Lower lobe of right lung (tissue), 2 donors: ENCODE measurements at regions not wholly inside any gene's neighbourhood (a gene's known extent, or its start where the extent isn't known, plus 50 kb on each side); places are given as distances from the start of the nearest gene placed in this dataset.

Experiments used
- ATAC-seq, 2 donors: fragments of 200-7000 bp; cut with Tn5 transposase; one replicate each; pipeline ENCODE4 v1.9.1; 2020 to 2022; ENCODE audit warnings: mild to moderate bottlenecking in 2 of 2, moderate library complexity in 2 of 2
- DNase-seq: peaks from one replicate; pipeline ENCODE4 v3.0.0-alpha.2; 2020
- H3K27ac ChIP-seq: fragments of 200-600 bp; one replicate; pipeline ENCODE4 v1.8.0; 2022
- H3K27me3 ChIP-seq: fragments of 200-600 bp; one replicate; pipeline ENCODE4 v1.8.0; 2022; ENCODE audit warnings: low read depth
- H3K36me3 ChIP-seq: fragments of 200-600 bp; one replicate; pipeline ENCODE4 v1.8.0; 2022; ENCODE audit warnings: mild to moderate bottlenecking
- H3K4me1 ChIP-seq: fragments of 200-600 bp; one replicate; pipeline ENCODE4 v1.8.0; 2022
- H3K4me3 ChIP-seq: fragments of 200-600 bp; one replicate; pipeline ENCODE4 v1.8.0; 2022; ENCODE audit warnings: mild to moderate bottlenecking
- H3K9me3 ChIP-seq: fragments of 200-600 bp; one replicate; pipeline ENCODE4 v1.8.0; 2022
- intact Hi-C: fragments of 100-400 bp; cut with DNase I; formaldehyde crosslinking; loops from one replicate; pipeline ENCODE4 v1.11.0; 2022
- TF ChIP-seq, protein P1 (sequence below): fragments of 200-600 bp; IDR thresholded peaks from one replicate; pipeline ENCODE4 v1.8.0; 2022; ENCODE audit warnings: antibody characterized with exemption, mild to moderate bottlenecking
- donor health status: DM: no; HTN: yes; CAD: no; lungs with severe emphysema.

DNA sequence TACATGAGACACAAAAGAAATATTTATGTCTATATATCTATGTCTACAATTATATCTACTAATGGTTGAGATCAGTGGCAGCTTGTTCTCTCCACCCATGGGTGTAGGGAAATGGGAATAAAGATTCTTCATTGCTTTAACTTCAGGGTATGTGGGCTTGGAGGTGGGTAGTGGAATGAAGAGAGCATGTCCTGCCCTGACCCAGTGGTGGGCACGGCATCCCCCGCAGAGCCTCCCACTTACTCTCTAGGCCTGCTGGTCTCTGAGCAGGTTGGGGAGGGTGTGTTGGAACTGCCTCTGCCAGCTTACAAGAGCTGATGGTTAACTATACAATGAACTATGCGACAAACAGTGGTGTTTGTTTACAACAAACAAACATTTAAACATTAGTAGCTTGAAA lies 152.5 kb upstream of the SKOR2 start:
- TF ChIP-seq, protein P1, sequence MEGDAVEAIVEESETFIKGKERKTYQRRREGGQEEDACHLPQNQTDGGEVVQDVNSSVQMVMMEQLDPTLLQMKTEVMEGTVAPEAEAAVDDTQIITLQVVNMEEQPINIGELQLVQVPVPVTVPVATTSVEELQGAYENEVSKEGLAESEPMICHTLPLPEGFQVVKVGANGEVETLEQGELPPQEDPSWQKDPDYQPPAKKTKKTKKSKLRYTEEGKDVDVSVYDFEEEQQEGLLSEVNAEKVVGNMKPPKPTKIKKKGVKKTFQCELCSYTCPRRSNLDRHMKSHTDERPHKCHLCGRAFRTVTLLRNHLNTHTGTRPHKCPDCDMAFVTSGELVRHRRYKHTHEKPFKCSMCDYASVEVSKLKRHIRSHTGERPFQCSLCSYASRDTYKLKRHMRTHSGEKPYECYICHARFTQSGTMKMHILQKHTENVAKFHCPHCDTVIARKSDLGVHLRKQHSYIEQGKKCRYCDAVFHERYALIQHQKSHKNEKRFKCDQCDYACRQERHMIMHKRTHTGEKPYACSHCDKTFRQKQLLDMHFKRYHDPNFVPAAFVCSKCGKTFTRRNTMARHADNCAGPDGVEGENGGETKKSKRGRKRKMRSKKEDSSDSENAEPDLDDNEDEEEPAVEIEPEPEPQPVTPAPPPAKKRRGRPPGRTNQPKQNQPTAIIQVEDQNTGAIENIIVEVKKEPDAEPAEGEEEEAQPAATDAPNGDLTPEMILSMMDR, result no peak
- H3K27me3 ChIP-seq, result no peaks in the 10 kb centered on the region
- DNase-seq (no peak), ATAC-seq (no peak)
- no peaks in the 10 kb centered on the region for H3K9me3 ChIP-seq
- H3K27ac ChIP-seq, result no peak overlapping the region
- no peaks in the 10 kb centered on the region for H3K36me3 ChIP-seq
- no peaks in the 10 kb centered on the region for H3K4me1 ChIP-seq
- intact Hi-C loops, result no loop called here
- no peak overlapping the region for H3K4me3 ChIP-seq

DNA sequence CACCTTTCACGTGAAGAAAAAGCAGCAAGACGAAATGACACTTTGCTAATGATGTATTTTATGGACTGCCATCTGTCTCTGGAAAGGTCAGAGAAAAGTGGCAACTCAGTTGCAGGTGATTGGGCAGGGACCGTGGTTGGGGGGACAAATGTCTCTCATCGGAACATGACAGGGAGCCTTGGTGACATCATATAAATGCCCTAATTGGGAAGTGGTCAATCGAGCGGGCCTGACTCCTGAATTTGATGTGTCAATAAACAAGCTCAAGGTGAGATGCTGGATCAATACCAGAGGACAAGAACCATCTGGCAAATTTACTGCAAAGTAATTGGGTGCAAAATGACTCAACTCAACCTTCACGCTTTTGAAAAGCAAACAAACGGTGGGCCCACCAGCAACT lies 151.9 kb upstream of the SKOR2 start:
- no peaks in the 10 kb centered on the region for H3K4me1 ChIP-seq
- H3K4me3 ChIP-seq, result no peak overlapping the region
- TF ChIP-seq, protein P1, result no peak
- ATAC-seq (no peak), DNase-seq (no peak)
- no peaks in the 10 kb centered on the region for H3K27me3 ChIP-seq
- intact Hi-C loops, result no loop called here
- H3K27ac ChIP-seq, result no peak overlapping the region
- H3K9me3 ChIP-seq, result no peaks in the 10 kb centered on the region
- no peaks in the 10 kb centered on the region for H3K36me3 ChIP-seq

DNA sequence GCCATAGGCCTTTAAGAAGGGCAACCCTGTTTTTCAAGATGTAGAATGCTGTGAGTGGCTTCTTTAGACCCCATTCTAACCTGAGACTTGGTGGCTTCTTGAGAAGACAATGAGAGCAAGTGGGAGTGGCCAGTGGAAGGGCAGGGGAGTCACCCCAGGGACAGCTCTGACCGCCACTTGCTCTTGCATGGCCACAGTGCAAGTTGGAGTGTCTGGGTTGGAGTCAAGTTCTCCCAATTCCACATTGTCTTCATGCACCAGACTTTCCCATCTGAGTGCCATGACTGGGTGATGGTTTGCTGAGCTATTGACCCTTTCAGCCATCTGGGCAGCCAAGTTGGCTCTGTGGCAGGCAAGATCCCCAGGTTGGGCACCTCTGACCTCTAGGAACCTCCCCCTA lies 148.0 kb upstream of the SKOR2 start:
- Histone ChIP-seq H3K4me3 (no peak overlapping the region), H3K27me3 (no peaks in the 10 kb centered on the region), H3K4me1 (no peaks in the 10 kb centered on the region), H3K36me3 (no peaks in the 10 kb centered on the region), H3K9me3 (peaks cover 3% of the 10 kb centered on the region), H3K27ac (no peak overlapping the region)
- DNase-seq, result no peak
- TF ChIP-seq, protein P1, result no peak
- ATAC-seq, result no peak
- intact Hi-C loops, result no loop called here

DNA sequence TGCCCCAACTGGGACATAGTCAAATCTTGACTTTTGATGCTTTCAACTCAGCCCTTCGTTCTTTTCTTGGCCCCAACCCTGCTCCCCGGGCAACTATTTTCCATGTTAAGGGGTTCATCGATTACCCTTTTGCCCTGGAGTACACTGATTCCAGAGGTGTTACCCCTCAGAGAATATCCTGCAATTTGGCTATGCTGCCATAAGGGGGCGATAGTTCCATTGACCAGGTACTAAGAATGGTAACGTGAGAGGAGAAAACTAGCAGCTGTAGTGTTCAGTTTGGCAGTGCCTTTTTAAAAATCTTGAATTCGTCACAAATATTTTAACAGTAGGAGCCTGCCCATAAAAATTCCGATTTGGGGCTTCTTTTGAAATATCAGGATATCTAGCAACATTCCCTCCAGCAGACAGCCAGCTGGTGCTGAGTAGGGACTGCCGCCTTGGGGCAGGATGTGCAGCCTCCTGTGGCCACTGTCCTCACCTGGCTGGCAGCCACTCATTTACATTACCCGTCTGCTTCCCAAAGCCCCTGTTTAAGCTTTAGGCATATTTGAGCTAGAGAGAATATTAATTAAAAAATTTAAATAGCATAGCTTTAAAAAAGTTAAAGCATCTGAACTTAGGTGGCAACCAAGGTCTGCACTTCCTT lies 146.3 kb upstream of the SKOR2 start:
- intact Hi-C loops, result no loop called here
- H3K9me3 ChIP-seq, result peaks cover 3% of the 10 kb centered on the region
- H3K27me3 ChIP-seq, result no peaks in the 10 kb centered on the region
- no peak overlapping the region for H3K4me3 ChIP-seq
- ATAC-seq (no peak), DNase-seq (no peak)
- no peaks in the 10 kb centered on the region for H3K36me3 ChIP-seq
- H3K4me1 ChIP-seq, result no peaks in the 10 kb centered on the region
- TF ChIP-seq, protein P1, result no peak
- H3K27ac ChIP-seq, result no peak overlapping the region

DNA sequence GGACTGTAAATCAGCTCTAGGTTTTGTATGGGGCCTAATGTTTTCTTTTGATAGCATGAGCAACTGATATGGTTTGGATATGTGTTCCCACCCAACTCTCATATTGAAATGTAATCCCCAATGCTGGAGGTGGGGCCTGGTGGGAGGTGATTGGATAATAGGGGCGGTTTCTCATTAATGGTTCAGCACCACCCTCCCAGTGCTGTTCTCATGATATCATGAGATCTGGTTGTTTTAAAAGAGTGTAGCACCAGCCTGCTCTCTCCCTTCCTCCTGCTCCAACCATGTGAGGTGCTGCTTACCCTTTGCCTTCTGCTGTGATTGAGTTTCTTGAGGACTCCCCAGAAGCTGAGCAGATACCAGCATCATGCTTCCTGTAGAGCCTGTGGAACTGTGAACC lies 140.2 kb upstream of the SKOR2 start:
- H3K4me1 ChIP-seq, result no peaks in the 10 kb centered on the region
- H3K9me3 ChIP-seq, result no peaks in the 10 kb centered on the region
- DNase-seq (no peak), ATAC-seq (no peak)
- H3K27me3 ChIP-seq, result no peaks in the 10 kb centered on the region
- no peak overlapping the region for H3K4me3 ChIP-seq
- TF ChIP-seq, protein P1, result no peak
- intact Hi-C loops, result no loop called here
- no peaks in the 10 kb centered on the region for H3K36me3 ChIP-seq
- H3K27ac ChIP-seq, result no peak overlapping the region
